K562 (cell line): ENCODE measurements at regions not wholly inside any gene's neighbourhood (a gene's known extent, or its start where the extent isn't known, plus 50 kb on each side); places are given as distances from the start of the nearest gene placed in this dataset.

Experiments used
- CAMTA2 ChIP-seq: fragments of 250-450 bp; sonication (Bioruptor Pico); conservative IDR thresholded peaks from 2 replicates; pipeline ENCODE4 v1.5.1; 2022
- CEBPZ ChIP-seq: fragments of 150-350 bp; IDR thresholded peaks from 2 replicates; pipeline ENCODE4 v1.6.1; 2014; ENCODE audit warnings: low read depth, mild to moderate bottlenecking, low read length, borderline replicate concordance
- HOXB6 ChIP-seq: fragments of 250-450 bp; sonication (Bioruptor Pico); IDR thresholded peaks from 2 replicates; pipeline ENCODE4 v1.5.1; 2022; ENCODE audit warnings: mild to moderate bottlenecking, borderline replicate concordance
- IRF1 ChIP-seq: sonication (generic); formaldehyde crosslinking; IDR thresholded peaks from 2 replicates; pipeline ENCODE4 v1.8.0; 2022; ENCODE audit warnings: missing genetic modification reagents, mild to moderate bottlenecking, borderline replicate concordance
- NKRF ChIP-seq: fragments of 450-650 bp; IDR thresholded peaks from 2 replicates; pipeline ENCODE4 v1.6.1; 2016; ENCODE audit warnings: borderline replicate concordance
- NR0B1 ChIP-seq: fragments of 450-650 bp; IDR thresholded peaks from one replicate; pipeline ENCODE4 v1.6.1; 2018; ENCODE audit warnings: mild to moderate bottlenecking, moderate library complexity; ENCODE audit not compliant: partially characterized antibody
- ZNF449 ChIP-seq: fragments of 250-450 bp; sonication (Bioruptor Pico); IDR thresholded peaks from 2 replicates; pipeline ENCODE4 v1.8.0; 2022; ENCODE audit warnings: moderate library complexity, mild to moderate bottlenecking, inconsistent platforms

GRCh38 chr10:2144584-2144983 is 407.3 kb upstream of the ADARB2 start (continued):
- TF ChIP-seq CEBPZ (no peak), NKRF (no peak), CAMTA2 (CRISPR knock-in tag) (no peak), IRF1 (CRISPR knock-in tag) (no peak), NR0B1 (no peak), ZNF449 (CRISPR knock-in tag) (no peak), HOXB6 (CRISPR knock-in tag) (no peak)
- TF ChIP-seq, all 486 proteins: peak for 0
